ENCODE measurements at regions not wholly inside any gene's neighbourhood (a gene's known extent, or its start where the extent isn't known, plus 50 kb on each side); places are given as distances from the start of the nearest gene placed in this dataset.

- FAIRE-seq (no peak), ATAC-seq (no peak), DNase-seq (ENCODE audit: extremely low read depth in 1 of 4, low spot score in 3 of 4) (no peak)
- Histone ChIP-seq H3K27me3 (ENCODE audit: control insufficient read depth in 2 of 2, insufficient read depth in 2 of 2, low read length in 2 of 2) (peaks cover 0 to 9% of the 10 kb centered on the region in 2 experiments; a peak in 3 of 5 replicates), H3K9me1 (ENCODE audit: control insufficient read depth, insufficient read depth, low read length) (no peaks in the 10 kb centered on the region), H3K4me2 (ENCODE audit: insufficient read depth, low read length) (no peak overlapping the region), H3K27ac (ENCODE audit: extremely low read depth, low read depth, low read length) (no peak overlapping the region), H4K20me1 (replicated peaks; ENCODE audit: control insufficient read depth, insufficient read depth, low read length) (no peaks in the 10 kb centered on the region), H2AFZ (ENCODE audit: low read depth, low read length) (no peak overlapping the region), H3K4me1 (replicated peaks in 1 of 2; ENCODE audit: control insufficient read depth in 2 of 2, insufficient read depth in 2 of 2, low read length in 2 of 2) (no peaks in the 10 kb centered on the region), H3K79me2 (ENCODE audit: control insufficient read depth, insufficient read depth, low read length) (no peaks in the 10 kb centered on the region), H3K36me3 (ENCODE audit: control insufficient read depth, insufficient read depth, low read length) (no peaks in the 10 kb centered on the region), H3K9me3 (replicated peaks; ENCODE audit: control insufficient read depth, insufficient read depth, low read depth, low read length) (no peaks in the 10 kb centered on the region), H3K4me3 (no peak overlapping the region), H3K9ac (ENCODE audit: insufficient read depth in 1 of 2, low read depth in 2 of 2, low read length in 2 of 2) (no peak overlapping the region)
- 0% methylated on average over 1 of the region's 3 CpGs for WGBS (ENCODE audit: insufficient coverage, low coverage, missing lambda C conversion rate)
- ChIA-PET POLR2A (no interaction called here), CTCF (ENCODE audit: low intra/inter-chr PET ratio) (no interaction called here)
- no TSS peak for BruUV-seq (replicated peaks)
- no peak for TF ChIP-seq PKNOX1 (IDR thresholded peaks at IDR 0.05)
- no peak for TF ChIP-seq U2AF1 (optimal IDR thresholded peaks at IDR 0.05; ENCODE audit: low read depth, low read length)
- TF ChIP-seq ZNF717 (CRISPR knock-in tag; IDR thresholded peaks at IDR 0.05) = no peak
- no peak for TF ChIP-seq HCFC1 (IDR thresholded peaks at IDR 0.05; ENCODE audit: low read depth, low read length)
- TF ChIP-seq FOXP1 (CRISPR knock-in tag; IDR thresholded peaks at IDR 0.05) = no peak
- no peak for TF ChIP-seq ZNF253 (CRISPR knock-in tag; conservative IDR thresholded peaks at IDR 0.05)
- TF ChIP-seq NELFE (IDR thresholded peaks at IDR 0.05; ENCODE audit: insufficient read depth, insufficient read length) = no peak
- TF ChIP-seq HMBOX1 (IDR thresholded peaks at IDR 0.05) = no peak
- no peak for TF ChIP-seq ZNF165 (CRISPR knock-in tag; IDR thresholded peaks at IDR 0.05; ENCODE audit: borderline replicate concordance)
- TF ChIP-seq EGR1 (conservative IDR thresholded peaks at IDR 0.05) = no peak
- in situ Hi-C loops (cut with MboI) = no loop called here
- intact Hi-C loops (cut with micrococcal nuclease) = loop anchor here (10.0 kb wide), 2 partner anchors 179 to 911 kb away; no protein-coding TSS in a partner anchor
Measured at GRCh38 chr10:113386005-113386404, 166.8 kb upstream of the HABP2 start.

Measured in K562 (cell line).